ENCODE measurements at regions not wholly inside any gene's neighbourhood (a gene's known extent, or its start where the extent isn't known, plus 50 kb on each side); places are given as distances from the start of the nearest gene placed in this dataset.

GRCh38 chr13:63737418-63737817 is 2321.8 kb upstream of the PCDH20 start:
- Histone ChIP-seq H4K20me1 (replicated peaks; ENCODE audit: control insufficient read depth, extremely low read depth, insufficient read depth, low read length) (no peaks in the 10 kb centered on the region), H2AFZ (ENCODE audit: low read depth, low read length) (no peak overlapping the region), H3K27me3 (ENCODE audit: control insufficient read depth in 2 of 2, insufficient read depth in 2 of 2, low read length in 2 of 2) (no peaks in the 10 kb centered on the region), H3K4me2 (ENCODE audit: insufficient read depth, low read length) (no peak overlapping the region), H3K36me3 (ENCODE audit: control insufficient read depth in 2 of 2, extremely low read depth in 1 of 2, insufficient read depth in 2 of 2, low read length in 2 of 2) (no peaks in the 10 kb centered on the region), H3K4me3 (replicated peaks in 1 of 3; ENCODE audit: insufficient read depth in 1 of 3, low read depth in 1 of 3, low read length in 3 of 3) (no peak overlapping the region), H3K9ac (replicated peaks; ENCODE audit: extremely low read depth, insufficient read depth, low read length) (no peak overlapping the region), H3K4me1 (ENCODE audit: control insufficient read depth, extremely low read depth, insufficient read depth, low read length) (no peaks in the 10 kb centered on the region), H3K9me3 (replicated peaks; ENCODE audit: control insufficient read depth, insufficient read depth, low read length) (no peaks in the 10 kb centered on the region), H3K27ac (ENCODE audit: insufficient read depth, low read depth, low read length) (no peak overlapping the region), H3K79me2 (ENCODE audit: control insufficient read depth, insufficient read depth, low read length) (no peaks in the 10 kb centered on the region), H3K9me1 (replicated peaks; ENCODE audit: control insufficient read depth, extremely low read depth, insufficient read depth, low read length) (no peaks in the 10 kb centered on the region)
- intact Hi-C loops (cut with micrococcal nuclease): no loop called here
- FAIRE-seq (no peak), DNase-seq (ENCODE audit: low read depth, low spot score) (no peak)
- BruUV-seq (replicated peaks): no TSS peak
- TF ChIP-seq GATA2 (IDR thresholded peaks at IDR 0.05; ENCODE audit: insufficient read depth, insufficient read length, low read depth, low read length): no peak
- TF ChIP-seq POLR2AphosphoS5 (IDR thresholded peaks at IDR 0.05; ENCODE audit: insufficient read depth, low read depth, low read length): no peak
- TF ChIP-seq EZH2 (IDR thresholded peaks at IDR 0.05; ENCODE audit: borderline replicate concordance, low read depth, low read length, severe bottlenecking): no peak
- TF ChIP-seq, protein P1, sequence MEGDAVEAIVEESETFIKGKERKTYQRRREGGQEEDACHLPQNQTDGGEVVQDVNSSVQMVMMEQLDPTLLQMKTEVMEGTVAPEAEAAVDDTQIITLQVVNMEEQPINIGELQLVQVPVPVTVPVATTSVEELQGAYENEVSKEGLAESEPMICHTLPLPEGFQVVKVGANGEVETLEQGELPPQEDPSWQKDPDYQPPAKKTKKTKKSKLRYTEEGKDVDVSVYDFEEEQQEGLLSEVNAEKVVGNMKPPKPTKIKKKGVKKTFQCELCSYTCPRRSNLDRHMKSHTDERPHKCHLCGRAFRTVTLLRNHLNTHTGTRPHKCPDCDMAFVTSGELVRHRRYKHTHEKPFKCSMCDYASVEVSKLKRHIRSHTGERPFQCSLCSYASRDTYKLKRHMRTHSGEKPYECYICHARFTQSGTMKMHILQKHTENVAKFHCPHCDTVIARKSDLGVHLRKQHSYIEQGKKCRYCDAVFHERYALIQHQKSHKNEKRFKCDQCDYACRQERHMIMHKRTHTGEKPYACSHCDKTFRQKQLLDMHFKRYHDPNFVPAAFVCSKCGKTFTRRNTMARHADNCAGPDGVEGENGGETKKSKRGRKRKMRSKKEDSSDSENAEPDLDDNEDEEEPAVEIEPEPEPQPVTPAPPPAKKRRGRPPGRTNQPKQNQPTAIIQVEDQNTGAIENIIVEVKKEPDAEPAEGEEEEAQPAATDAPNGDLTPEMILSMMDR (IDR thresholded peaks at IDR 0.05; ENCODE audit: extremely low read depth in 1 of 2, insufficient read depth in 1 of 2, low read depth in 1 of 2, low read length in 2 of 2): no peak
- TF ChIP-seq JUN (IDR thresholded peaks at IDR 0.05; ENCODE audit: borderline replicate concordance, insufficient read depth, insufficient read length, low read depth): no peak
- no peak for TF ChIP-seq POLR2A (IDR thresholded peaks at IDR 0.05; ENCODE audit: low read depth, low read length)
- TF ChIP-seq MYC (IDR thresholded peaks at IDR 0.05; ENCODE audit: low read depth, low read length): no peak
- ChIA-PET POLR2A (no interaction called here), CTCF (no interaction called here)
- dilution Hi-C loops (cut with MboI; ENCODE audit: extremely low pct_ligation_motif_present, low sequenced_read_pairs): no loop called here

DNA sequence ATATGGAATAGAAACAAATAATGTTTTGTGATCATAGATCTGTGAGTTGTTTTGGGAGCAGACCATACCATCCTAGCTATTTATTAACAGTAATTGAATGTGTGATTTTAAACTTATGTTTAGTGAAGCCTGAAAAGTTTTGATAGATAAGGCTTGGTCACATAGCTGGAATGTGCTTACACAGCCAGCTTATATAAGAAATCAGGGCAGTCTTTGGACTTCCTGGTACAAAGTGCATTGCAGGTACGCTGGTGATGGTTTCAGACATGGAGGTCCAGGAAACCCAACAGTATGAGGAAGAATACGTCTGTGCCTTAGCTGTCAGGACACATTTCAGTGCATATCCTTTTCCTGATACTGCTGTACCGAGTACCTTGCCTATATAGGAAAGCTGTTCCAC is 2316.2 kb upstream of the PCDH20 start:
- CTCF ChIA-PET: interaction anchor here (1.1 kb wide), 1 partner anchor 42 kb away, joined by 3 read pairs; no protein-coding TSS in a partner anchor
- POLR2A ChIA-PET: no interaction called here
- Histone ChIP-seq H4K20me1 (replicated peaks; ENCODE audit: control insufficient read depth, extremely low read depth, insufficient read depth, low read length) (no peaks in the 10 kb centered on the region), H3K4me1 (ENCODE audit: control insufficient read depth, extremely low read depth, insufficient read depth, low read length) (no peaks in the 10 kb centered on the region), H3K9me1 (replicated peaks; ENCODE audit: control insufficient read depth, extremely low read depth, insufficient read depth, low read length) (no peaks in the 10 kb centered on the region), H3K9ac (replicated peaks; ENCODE audit: extremely low read depth, insufficient read depth, low read length) (no peak overlapping the region), H3K27ac (ENCODE audit: insufficient read depth, low read depth, low read length) (no peak overlapping the region), H2AFZ (ENCODE audit: low read depth, low read length) (no peak overlapping the region), H3K27me3 (ENCODE audit: control insufficient read depth in 2 of 2, insufficient read depth in 2 of 2, low read length in 2 of 2) (no peaks in the 10 kb centered on the region), H3K4me2 (ENCODE audit: insufficient read depth, low read length) (no peak overlapping the region), H3K36me3 (ENCODE audit: control insufficient read depth in 2 of 2, extremely low read depth in 1 of 2, insufficient read depth in 2 of 2, low read length in 2 of 2) (no peaks in the 10 kb centered on the region), H3K4me3 (replicated peaks in 1 of 3; ENCODE audit: insufficient read depth in 1 of 3, low read depth in 1 of 3, low read length in 3 of 3) (no peak overlapping the region), H3K9me3 (replicated peaks; ENCODE audit: control insufficient read depth, insufficient read depth, low read length) (no peaks in the 10 kb centered on the region), H3K79me2 (ENCODE audit: control insufficient read depth, insufficient read depth, low read length) (no peaks in the 10 kb centered on the region)
- no peak for FAIRE-seq
- no peak for DNase-seq (ENCODE audit: low read depth, low spot score)
- BruUV-seq (replicated peaks): no TSS peak
- TF ChIP-seq GATA2 (IDR thresholded peaks at IDR 0.05; ENCODE audit: insufficient read depth, insufficient read length, low read depth, low read length): no peak
- TF ChIP-seq MYC (IDR thresholded peaks at IDR 0.05; ENCODE audit: low read depth, low read length): no peak
- TF ChIP-seq FOS (IDR thresholded peaks at IDR 0.05; ENCODE audit: borderline replicate concordance, insufficient read depth, low read length): no peak
- TF ChIP-seq, protein P1 (IDR thresholded peaks at IDR 0.05; ENCODE audit: extremely low read depth in 1 of 2, insufficient read depth in 1 of 2, low read depth in 1 of 2, low read length in 2 of 2): no peak
- no peak for TF ChIP-seq EZH2 (IDR thresholded peaks at IDR 0.05; ENCODE audit: borderline replicate concordance, low read depth, low read length, severe bottlenecking)
- dilution Hi-C loops (cut with MboI; ENCODE audit: extremely low pct_ligation_motif_present, low sequenced_read_pairs): no loop called here
- intact Hi-C loops (cut with micrococcal nuclease): no loop called here

All from endothelial cell of umbilical vein (primary cell).